OCI-LY3 (cell line): ENCODE measurements at regions not wholly inside any gene's neighbourhood (a gene's known extent, or its start where the extent isn't known, plus 50 kb on each side); places are given as distances from the start of the nearest gene placed in this dataset.
A peak's percentile ranks its signal among the peaks of the same experiment; 100 is the strongest.

ENCODE experiments used
- H2AFZ ChIP-seq: fragments of 200-600, 300-600 bp; shearing (Covaris generic); 2 replicates; pipeline ENCODE4 v1.6.0; 2014; ENCODE audit warnings: antibody characterized with exemption, low read depth, low read length
- H3K27ac ChIP-seq: fragments of 200-600, 300-600 bp; sonication (generic); 2 replicates; pipeline ENCODE4 v1.5.1; 2014; ENCODE audit warnings: mild to moderate bottlenecking, low read length, moderate library complexity, mixed read lengths
- H3K27me3 ChIP-seq: fragments of 200-600, 300-600 bp; sonication (generic); 2 replicates; pipeline ENCODE4 v1.6.1; 2014; ENCODE audit warnings: low read depth, low read length, mixed read lengths
- H3K36me3 ChIP-seq: fragments of 200-600, 300-600 bp; sonication (generic); replicated peaks from 2 replicates; pipeline ENCODE3; 2014; ENCODE audit warnings: low read depth, low read length, mixed read lengths
- H3K4me1 ChIP-seq: fragments of 300-600, 200-600 bp; sonication (generic); 2 replicates; pipeline ENCODE4 v1.6.1; 2014; ENCODE audit warnings: low read length, mixed read lengths
- H3K4me2 ChIP-seq: fragments of 200-600, 300-600 bp; sonication (generic); 2 replicates; pipeline ENCODE4 v1.6.1; 2014; ENCODE audit warnings: low read length, mixed read lengths
- H3K4me3 ChIP-seq: fragments of 300-600, 200-600 bp; sonication (generic); 2 replicates; pipeline ENCODE4 v1.5.1; 2014; ENCODE audit warnings: antibody characterized with exemption, mild to moderate bottlenecking, low read length, moderate library complexity
- H3K79me2 ChIP-seq: fragments of 300-600, 200-600 bp; shearing (Covaris generic); 2 replicates; pipeline ENCODE4 v1.6.1; 2014; ENCODE audit warnings: mild to moderate bottlenecking, low read length, mixed read lengths
- H3K9ac ChIP-seq: fragments of 300-600, 200-600 bp; shearing (Covaris generic); 2 replicates; pipeline ENCODE4 v1.6.0; 2014; ENCODE audit warnings: mild to moderate bottlenecking, low read length, moderate library complexity
- H3K9me3 ChIP-seq: fragments of 200-600, 300-600 bp; shearing (Covaris generic); 2 replicates; pipeline ENCODE4 v1.6.1; 2014; ENCODE audit warnings: low read length, mixed read lengths; ENCODE audit not compliant: insufficient read depth
- H4K20me1 ChIP-seq: fragments of 200-600, 300-600 bp; sonication (generic); 2 replicates; pipeline ENCODE4 v1.6.1; 2016; ENCODE audit warnings: low read length, mixed read lengths; ENCODE audit not compliant: insufficient read depth
- EZH2phosphoT487 ChIP-seq: fragments of 200-600 bp; shearing (Covaris generic); IDR thresholded peaks from 2 replicates; pipeline ENCODE4 v1.6.1; 2018; ENCODE audit warnings: antibody characterized with exemption, mixed run types, low read depth
- TF ChIP-seq, protein P1 (sequence below): fragments of 200-600, 300-600 bp; sonication (generic); IDR thresholded peaks from 2 replicates; pipeline ENCODE4 v1.5.1; 2014; ENCODE audit warnings: antibody characterized with exemption, low read length, low read depth

DNA sequence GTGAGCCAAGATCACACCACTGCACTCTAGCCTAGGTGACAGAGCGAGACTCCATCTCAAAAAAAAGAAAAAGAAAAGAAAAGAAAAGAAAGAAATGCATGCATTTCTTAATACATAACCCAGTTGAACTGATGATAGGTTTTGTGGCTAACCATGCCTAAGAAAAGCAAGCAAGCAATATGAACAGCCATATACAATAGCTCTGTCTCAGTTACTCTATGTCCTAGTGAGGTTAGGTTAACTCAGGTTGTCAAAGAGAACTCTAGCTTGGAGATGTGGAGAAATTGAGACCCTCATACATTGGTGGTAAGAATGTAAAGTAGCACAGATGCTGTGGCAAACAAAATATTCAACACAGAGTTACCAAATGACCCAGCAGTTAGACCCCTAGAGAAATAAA, 167.0 kb upstream of the RASGEF1B start:
- Histone ChIP-seq H3K9me3 (no peaks in the 10 kb centered on the region), H3K9ac (no peak overlapping the region), H3K27me3 (no peaks in the 10 kb centered on the region), H2AFZ (no peak overlapping the region), H3K4me1 (peaks cover 20% of the 10 kb centered on the region), H3K79me2 (no peaks in the 10 kb centered on the region), H3K4me3 (no peak overlapping the region), H4K20me1 (no peaks in the 10 kb centered on the region), H3K36me3 (no peaks in the 10 kb centered on the region), H3K4me2 (no peak overlapping the region), H3K27ac (no peak overlapping the region)
- TF ChIP-seq, protein P1, sequence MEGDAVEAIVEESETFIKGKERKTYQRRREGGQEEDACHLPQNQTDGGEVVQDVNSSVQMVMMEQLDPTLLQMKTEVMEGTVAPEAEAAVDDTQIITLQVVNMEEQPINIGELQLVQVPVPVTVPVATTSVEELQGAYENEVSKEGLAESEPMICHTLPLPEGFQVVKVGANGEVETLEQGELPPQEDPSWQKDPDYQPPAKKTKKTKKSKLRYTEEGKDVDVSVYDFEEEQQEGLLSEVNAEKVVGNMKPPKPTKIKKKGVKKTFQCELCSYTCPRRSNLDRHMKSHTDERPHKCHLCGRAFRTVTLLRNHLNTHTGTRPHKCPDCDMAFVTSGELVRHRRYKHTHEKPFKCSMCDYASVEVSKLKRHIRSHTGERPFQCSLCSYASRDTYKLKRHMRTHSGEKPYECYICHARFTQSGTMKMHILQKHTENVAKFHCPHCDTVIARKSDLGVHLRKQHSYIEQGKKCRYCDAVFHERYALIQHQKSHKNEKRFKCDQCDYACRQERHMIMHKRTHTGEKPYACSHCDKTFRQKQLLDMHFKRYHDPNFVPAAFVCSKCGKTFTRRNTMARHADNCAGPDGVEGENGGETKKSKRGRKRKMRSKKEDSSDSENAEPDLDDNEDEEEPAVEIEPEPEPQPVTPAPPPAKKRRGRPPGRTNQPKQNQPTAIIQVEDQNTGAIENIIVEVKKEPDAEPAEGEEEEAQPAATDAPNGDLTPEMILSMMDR = no peak
- no peak for TF ChIP-seq EZH2phosphoT487

DNA sequence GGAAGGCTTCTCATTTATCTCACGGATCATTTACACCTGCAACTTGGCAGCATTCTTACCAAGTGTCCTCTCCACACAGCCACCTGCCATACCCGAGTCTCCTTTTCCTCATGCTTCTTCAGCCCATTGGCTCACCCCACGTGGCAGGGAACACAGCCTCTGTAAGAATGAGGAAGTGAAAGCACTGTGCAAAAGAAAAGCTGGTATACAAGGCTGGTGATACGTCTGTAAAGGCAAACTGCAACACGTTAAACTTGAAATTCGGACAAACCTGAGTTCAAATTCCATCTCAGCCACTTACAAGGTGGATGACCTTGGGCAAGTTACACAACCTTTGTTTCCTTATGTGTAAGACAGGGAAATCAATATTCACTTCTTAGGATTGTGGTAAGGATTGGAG, 164.0 kb upstream of the RASGEF1B start:
- no peak for TF ChIP-seq EZH2phosphoT487
- TF ChIP-seq, protein P1 = no peak
- H4K20me1 ChIP-seq = no peaks in the 10 kb centered on the region
- no peaks in the 10 kb centered on the region for H3K36me3 ChIP-seq
- H3K9ac ChIP-seq = no peak overlapping the region; the same call in 1 of the 2 replicates
- peaks cover 30% of the 10 kb centered on the region for H3K4me1 ChIP-seq
- H3K27ac ChIP-seq = peak overlapping the region; percentile 18; the same call in 1 of the 2 replicates
- peak overlapping the region; percentile 47 for H3K4me3 ChIP-seq
- H2AFZ ChIP-seq = peak overlapping the region; percentile 78
- no peaks in the 10 kb centered on the region for H3K27me3 ChIP-seq
- no peaks in the 10 kb centered on the region for H3K9me3 ChIP-seq
- H3K79me2 ChIP-seq = no peaks in the 10 kb centered on the region
- H3K4me2 ChIP-seq = peak overlapping the region; percentile 68

GRCh38 chr4:81634766-81635549, 163.3 kb upstream of the RASGEF1B start:
- 0 out of 2 replicates have a peak overlapping the region, but pooled peaks have one; percentile 18 for H3K27ac ChIP-seq
- H3K9me3 ChIP-seq = no peaks in the 10 kb centered on the region
- H3K9ac ChIP-seq = no peak overlapping the region
- H3K4me2 ChIP-seq = peak overlapping the region; percentile 68; the same call in 1 of the 2 replicates
- no peak overlapping the region for H2AFZ ChIP-seq
- no peak overlapping the region for H3K4me3 ChIP-seq
- TF ChIP-seq EZH2phosphoT487 = no peak
- TF ChIP-seq, protein P1 = no peak
- H3K36me3 ChIP-seq = no peaks in the 10 kb centered on the region
- H3K27me3 ChIP-seq = no peaks in the 10 kb centered on the region
- H3K79me2 ChIP-seq = no peaks in the 10 kb centered on the region
- peaks cover 30% of the 10 kb centered on the region for H3K4me1 ChIP-seq
- no peaks in the 10 kb centered on the region for H4K20me1 ChIP-seq

- Histone ChIP-seq H3K79me2 (no peaks in the 10 kb centered on the region), H3K36me3 (no peaks in the 10 kb centered on the region), H3K4me1 (peaks cover 30% of the 10 kb centered on the region)
Measured at GRCh38 chr4:81634165-81634564, 162.5 kb upstream of the RASGEF1B start.

More at GRCh38 chr4:81634165-81634564, 162.5 kb upstream of the RASGEF1B start:
- TF ChIP-seq EZH2phosphoT487 = no peak
- TF ChIP-seq, protein P1 = no peak
- Histone ChIP-seq H3K4me2 (no peak overlapping the region), H3K27ac (no peak overlapping the region), H3K9ac (no peak overlapping the region), H4K20me1 (no peaks in the 10 kb centered on the region), H3K27me3 (no peaks in the 10 kb centered on the region), H3K4me3 (no peak overlapping the region), H2AFZ (no peak overlapping the region), H3K9me3 (no peaks in the 10 kb centered on the region)
